Astrocyte (in vitro differentiated cells and primary cell): ENCODE measurements at regions not wholly inside any gene's neighbourhood (a gene's known extent, or its start where the extent isn't known, plus 50 kb on each side); places are given as distances from the start of the nearest gene placed in this dataset.
"Not testable (repeated sequence)": the region's sequence is repeated elsewhere in the genome, so short reads cannot be mapped to it uniquely, and the experiment has no call there.

Experiments used
- DNase-seq: peaks from one replicate; pipeline ENCODE4 v3.0.0-alpha.2; 2010; ENCODE audit warnings: low read depth
- FAIRE-seq: peaks from 2 replicates; lab custom pipeline; 2011; peaks lifted over from hg19 to GRCh38; lab: Jason Lieb, UNC
- H2AFZ ChIP-seq: 2 replicates; pipeline ENCODE4 v1.6.0; 2012; ENCODE audit warnings: low read depth, low read length, inconsistent platforms
- H3K27ac ChIP-seq: 2 replicates; pipeline ENCODE4 v1.5.1; 2011; ENCODE audit warnings: low read depth, low read length, inconsistent platforms
- H3K27me3 ChIP-seq: 2 replicates; pipeline ENCODE4 v1.6.0; 2011; ENCODE audit warnings: low read length, inconsistent platforms; ENCODE audit not compliant: insufficient read depth
- H3K36me3 ChIP-seq: 2 replicates; pipeline ENCODE4 v1.5.1; 2011; ENCODE audit warnings: low read length, inconsistent platforms; ENCODE audit not compliant: insufficient read depth
- H3K4me1 ChIP-seq: 2 replicates; pipeline ENCODE4 v1.5.1; 2011; ENCODE audit warnings: low read length, inconsistent platforms; ENCODE audit not compliant: insufficient read depth
- H3K4me2 ChIP-seq: 2 replicates; pipeline ENCODE4 v1.6.0; 2012; ENCODE audit warnings: low read length, inconsistent platforms
- H3K4me3 ChIP-seq: 2 replicates; pipeline ENCODE4 v1.5.1; 2011; ENCODE audit warnings: low read depth, mild to moderate bottlenecking, low read length, inconsistent platforms; ENCODE audit not compliant: insufficient read depth
- H3K79me2 ChIP-seq: 2 replicates; pipeline ENCODE4 v1.6.0; 2012; ENCODE audit warnings: mild to moderate bottlenecking, low read length, inconsistent platforms; ENCODE audit not compliant: insufficient read depth
- H3K9ac ChIP-seq: 2 replicates; pipeline ENCODE4 v1.6.0; 2012; ENCODE audit warnings: mild to moderate bottlenecking, low read length, inconsistent platforms
- H3K9me3 ChIP-seq: 2 replicates; pipeline ENCODE4 v1.5.1; 2012; ENCODE audit warnings: low read depth, mild to moderate bottlenecking, low read length, inconsistent platforms; ENCODE audit not compliant: insufficient read depth
- H4K20me1 ChIP-seq: 2 replicates; pipeline ENCODE4 v1.6.0; 2012; ENCODE audit warnings: low read length, inconsistent platforms; ENCODE audit not compliant: insufficient read depth
- H3K27ac Mint-ChIP-seq: one replicate; pipeline ENCODE4 v1.8.0; 2021; ENCODE audit warnings: mild to moderate bottlenecking, mixed read lengths; ENCODE audit not compliant: unreplicated experiment
- H3K27me3 Mint-ChIP-seq: one replicate; pipeline ENCODE4 v1.8.0; 2021; ENCODE audit warnings: low read depth, mixed read lengths; ENCODE audit not compliant: unreplicated experiment
- H3K36me3 Mint-ChIP-seq: one replicate; pipeline ENCODE4 v1.8.0; 2021; ENCODE audit warnings: low read depth, mixed read lengths; ENCODE audit not compliant: unreplicated experiment
- H3K4me1 Mint-ChIP-seq: one replicate; pipeline ENCODE4 v1.8.0; 2021; ENCODE audit warnings: low read depth, mixed read lengths; ENCODE audit not compliant: unreplicated experiment
- H3K4me3 Mint-ChIP-seq: one replicate; pipeline ENCODE4 v1.8.0; 2021; ENCODE audit warnings: mild to moderate bottlenecking, moderate library complexity, mixed read lengths; ENCODE audit not compliant: unreplicated experiment
- H3K9me3 Mint-ChIP-seq: one replicate; pipeline ENCODE4 v1.8.0; 2021; ENCODE audit warnings: mild to moderate bottlenecking, mixed read lengths; ENCODE audit not compliant: unreplicated experiment

DNA sequence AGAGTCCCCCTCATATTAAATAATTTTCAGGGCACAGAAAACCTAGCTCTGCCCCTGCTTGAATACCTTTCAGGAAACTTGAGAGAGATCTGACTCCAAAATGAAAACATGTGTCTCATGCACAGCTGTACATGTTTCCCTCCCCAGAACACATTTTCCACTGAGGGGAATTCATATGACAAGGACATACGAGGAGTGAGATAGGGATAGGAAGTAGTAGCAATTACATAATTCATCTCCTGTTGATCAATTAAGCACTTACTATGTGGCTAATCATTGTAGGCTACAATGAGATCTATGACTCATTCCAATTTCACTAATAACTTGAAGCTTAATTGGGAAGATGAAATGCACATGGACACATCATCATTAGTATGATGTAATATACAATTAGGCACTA is 302.1 kb downstream of the PCDH11X start:
- H3K27me3 Mint-ChIP-seq, H3K79me2 ChIP-seq, H4K20me1 ChIP-seq, H3K36me3 Mint-ChIP-seq, H3K36me3 ChIP-seq, H3K9me3 ChIP-seq, H3K4me2 ChIP-seq, H3K27ac ChIP-seq, DNase-seq, H3K9ac ChIP-seq, FAIRE-seq, H2AFZ ChIP-seq, H3K4me1 Mint-ChIP-seq, H3K4me1 ChIP-seq, H3K9me3 Mint-ChIP-seq, H3K4me3 Mint-ChIP-seq, H3K27ac Mint-ChIP-seq, H3K27me3 ChIP-seq, H3K4me3 ChIP-seq: not testable (repeated sequence)

DNA sequence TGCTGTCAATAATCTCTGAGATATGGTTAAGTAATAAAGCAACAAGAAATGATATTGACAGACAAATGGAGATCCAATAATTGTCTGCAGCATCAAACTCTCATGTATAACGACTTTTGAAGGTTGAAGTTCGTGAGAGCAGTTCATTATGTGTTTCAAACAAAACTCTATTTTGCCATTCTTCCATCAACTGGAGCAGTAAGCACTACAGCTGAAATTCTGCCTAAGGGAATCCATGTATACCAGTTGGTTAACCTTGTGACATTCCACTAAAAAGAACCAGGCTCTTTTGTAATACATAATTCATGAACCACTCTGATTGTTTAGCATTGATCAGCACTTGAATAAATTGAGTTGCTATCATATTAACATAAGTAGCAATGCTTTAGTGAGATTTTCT is 311.6 kb downstream of the PCDH11X start:
- H3K4me3 ChIP-seq, H3K4me1 Mint-ChIP-seq, H3K36me3 ChIP-seq, H3K27ac ChIP-seq, FAIRE-seq, H3K36me3 Mint-ChIP-seq, H3K4me1 ChIP-seq, H3K9me3 Mint-ChIP-seq, H2AFZ ChIP-seq, H3K4me3 Mint-ChIP-seq, H3K27me3 Mint-ChIP-seq, H3K79me2 ChIP-seq, H3K4me2 ChIP-seq, H3K27me3 ChIP-seq, H3K27ac Mint-ChIP-seq, DNase-seq, H3K9me3 ChIP-seq, H3K9ac ChIP-seq, H4K20me1 ChIP-seq: not testable (repeated sequence)

DNA sequence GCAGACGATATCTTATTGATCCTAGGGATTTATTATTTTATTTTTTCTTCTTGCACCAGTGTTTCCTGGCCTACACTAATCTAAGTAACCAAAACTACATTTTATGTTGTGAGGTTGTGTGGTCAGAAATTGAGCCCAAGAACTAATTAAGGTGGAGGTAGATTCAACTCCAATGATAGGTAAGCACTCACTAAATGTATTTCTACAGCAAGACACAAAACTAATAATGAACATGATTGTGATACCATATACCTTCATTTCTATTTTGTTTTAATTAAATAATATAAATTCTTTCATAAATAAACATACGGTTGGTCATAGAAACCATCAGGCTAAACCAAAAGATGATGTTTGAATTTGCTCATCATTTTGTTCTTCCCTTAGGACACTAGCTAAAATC is 319.0 kb downstream of the PCDH11X start:
- not testable (repeated sequence) for H3K4me1 ChIP-seq, H3K4me2 ChIP-seq, H4K20me1 ChIP-seq, H3K36me3 ChIP-seq, H3K9ac ChIP-seq, H2AFZ ChIP-seq, H3K4me3 Mint-ChIP-seq, H3K4me3 ChIP-seq, H3K27ac Mint-ChIP-seq, DNase-seq, H3K79me2 ChIP-seq, H3K27ac ChIP-seq, H3K4me1 Mint-ChIP-seq, H3K9me3 Mint-ChIP-seq, H3K36me3 Mint-ChIP-seq, H3K9me3 ChIP-seq, H3K27me3 ChIP-seq
- FAIRE-seq = peak; percentile 29
- H3K27me3 Mint-ChIP-seq = peaks cover 12% of the 10 kb centered on the region

DNA sequence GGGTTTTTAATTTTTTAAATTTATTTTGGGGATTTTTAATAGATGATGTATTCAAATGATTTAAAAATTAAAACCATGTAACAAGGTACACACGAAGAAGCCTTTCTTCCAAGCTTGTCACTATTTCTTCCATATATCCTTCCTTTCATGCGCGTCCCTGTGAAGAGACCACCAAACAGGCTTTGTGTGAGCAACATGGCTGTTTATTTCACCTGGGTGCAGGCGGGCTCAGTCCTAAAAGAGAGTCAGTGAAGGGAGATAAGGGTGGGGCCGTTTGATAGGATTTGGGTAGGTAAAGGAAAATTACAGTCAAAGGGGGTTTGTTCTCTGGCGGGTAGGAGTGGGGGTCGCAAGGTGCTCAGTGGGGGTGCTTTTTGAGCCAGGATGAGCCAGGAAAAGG is 320.9 kb downstream of the PCDH11X start:
- not testable (repeated sequence) for DNase-seq, H3K27ac ChIP-seq, H3K4me3 ChIP-seq, H3K4me2 ChIP-seq, H3K36me3 ChIP-seq, H3K27ac Mint-ChIP-seq, H2AFZ ChIP-seq, H3K9me3 Mint-ChIP-seq, H3K27me3 ChIP-seq, H3K4me1 Mint-ChIP-seq, H4K20me1 ChIP-seq, H3K9ac ChIP-seq, H3K9me3 ChIP-seq, H3K4me3 Mint-ChIP-seq, FAIRE-seq, H3K79me2 ChIP-seq, H3K36me3 Mint-ChIP-seq, H3K4me1 ChIP-seq
- H3K27me3 Mint-ChIP-seq = peaks cover 32% of the 10 kb centered on the region

DNA sequence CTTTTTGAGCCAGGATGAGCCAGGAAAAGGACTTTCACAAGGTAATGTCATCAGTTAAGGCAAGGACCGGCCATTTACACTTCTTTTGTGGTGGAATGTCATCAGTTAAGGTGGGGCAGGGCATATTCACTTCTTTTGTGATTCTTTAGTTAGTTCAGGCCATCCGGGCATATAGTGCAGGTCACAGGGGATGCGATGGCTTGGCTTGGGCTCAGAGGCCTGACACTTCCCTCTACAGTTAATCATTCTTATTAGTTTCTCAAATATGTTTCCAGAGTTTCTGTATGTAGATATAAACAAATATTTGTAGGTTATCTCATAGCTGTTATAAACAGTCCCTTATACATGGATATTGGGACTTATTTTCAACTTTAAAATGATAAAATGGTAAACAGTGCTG is 326.5 kb downstream of the PCDH11X start:
- H3K9me3 Mint-ChIP-seq, H3K4me2 ChIP-seq, H3K4me3 Mint-ChIP-seq, H3K27me3 ChIP-seq, H3K4me3 ChIP-seq, H2AFZ ChIP-seq, H3K36me3 ChIP-seq, H3K4me1 ChIP-seq, FAIRE-seq, H3K27ac Mint-ChIP-seq, H3K79me2 ChIP-seq, DNase-seq, H3K36me3 Mint-ChIP-seq, H3K27ac ChIP-seq, H3K9ac ChIP-seq, H3K4me1 Mint-ChIP-seq, H3K9me3 ChIP-seq, H4K20me1 ChIP-seq: not testable (repeated sequence)
- H3K27me3 Mint-ChIP-seq = peaks cover 33% of the 10 kb centered on the region

DNA sequence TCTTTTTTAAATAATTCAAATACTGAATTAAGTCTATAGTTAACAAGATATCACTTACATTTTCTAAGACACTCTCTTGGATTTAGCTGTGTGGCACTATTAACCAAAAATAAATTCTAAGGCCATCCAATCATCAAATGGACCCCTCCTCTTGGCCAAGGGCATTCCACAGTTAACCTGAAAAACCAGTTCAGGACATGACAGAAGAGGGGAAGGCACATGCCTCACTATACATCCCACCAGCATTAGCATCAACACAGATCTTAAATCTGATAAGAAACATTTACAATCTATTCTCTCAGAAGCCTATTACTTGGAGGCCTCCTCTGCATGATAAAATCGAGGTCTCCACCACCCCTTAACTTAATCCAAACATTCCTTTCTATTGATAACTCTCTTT is 327.5 kb downstream of the PCDH11X start:
- FAIRE-seq, H3K4me3 Mint-ChIP-seq, H3K27me3 ChIP-seq, H3K4me1 Mint-ChIP-seq, H3K79me2 ChIP-seq, H4K20me1 ChIP-seq, H3K36me3 Mint-ChIP-seq, DNase-seq, H3K9ac ChIP-seq, H3K4me2 ChIP-seq, H3K4me3 ChIP-seq, H3K9me3 ChIP-seq, H3K27ac Mint-ChIP-seq, H3K27ac ChIP-seq, H2AFZ ChIP-seq, H3K9me3 Mint-ChIP-seq, H3K36me3 ChIP-seq, H3K4me1 ChIP-seq: not testable (repeated sequence)
- peaks cover 32% of the 10 kb centered on the region for H3K27me3 Mint-ChIP-seq
